AG04450 (cell line): ENCODE measurements at regions not wholly inside any gene's neighbourhood (a gene's known extent, or its start where the extent isn't known, plus 50 kb on each side); places are given as distances from the start of the nearest gene placed in this dataset.

Source experiments
- CTCF ChIA-PET: fragments of 300-600, 350-600 bp; formaldehyde crosslinking; extraction: SDS; loops from one replicate; lab custom pipeline; 2022; ENCODE audit warnings: antibody characterized with exemption, inconsistent platforms; lab: Charles Lee
- POLR2A ChIA-PET: fragments of 350-600 bp; formaldehyde crosslinking; extraction: SDS; loops from one replicate; lab custom pipeline; 2021; ENCODE audit warnings: antibody characterized with exemption, inconsistent platforms; lab: Yijun Ruan, JAX
- DNase-seq: peaks from one replicate; pipeline ENCODE4 v3.0.0-alpha.2; 2011; ENCODE audit warnings: low read depth, low spot score
- H3K27ac ChIP-seq: one replicate; pipeline ENCODE4 v1.5.1; 2012; ENCODE audit warnings: low read depth, low read length, control low read depth
- H3K27me3 ChIP-seq: one replicate; pipeline ENCODE4 v1.6.0; 2012; ENCODE audit warnings: low read length; ENCODE audit not compliant: control insufficient read depth, insufficient read depth
- H3K4me3 ChIP-seq: 2 replicates; pipeline ENCODE4 v1.5.1; 2011; ENCODE audit warnings: mild to moderate bottlenecking, low read depth, low read length, control low read depth
- H3K9me3 ChIP-seq: 2 replicates; pipeline ENCODE4 v1.5.1; 2012; ENCODE audit warnings: low read length; ENCODE audit not compliant: control insufficient read depth, insufficient read depth
- CTCF ChIP-seq: IDR thresholded peaks from 2 replicates; pipeline ENCODE4 v1.5.1; 2011; ENCODE audit warnings: low read depth, low read length, control low read depth, inconsistent platforms

GRCh38 chr5:110323357-110323756 is 403.1 kb downstream of the TMEM232 start:
- Histone ChIP-seq H3K9me3 (no peaks in the 10 kb centered on the region), H3K27ac (no peak overlapping the region), H3K4me3 (no peak overlapping the region), H3K27me3 (no peaks in the 10 kb centered on the region)
- POLR2A ChIA-PET, result no interaction called here
- CTCF ChIA-PET, result no interaction called here
- no peak for TF ChIP-seq CTCF
- no peak for DNase-seq

GRCh38 chr5:110323832-110324231 is 402.6 kb downstream of the TMEM232 start:
- H3K4me3 ChIP-seq, result no peak overlapping the region
- H3K27me3 ChIP-seq, result no peaks in the 10 kb centered on the region
- H3K9me3 ChIP-seq, result no peaks in the 10 kb centered on the region
- no peak overlapping the region for H3K27ac ChIP-seq
- ChIA-PET CTCF (no interaction called here), POLR2A (no interaction called here)
- no peak for TF ChIP-seq CTCF
- no peak for DNase-seq

GRCh38 chr5:110324876-110325275 is 401.6 kb downstream of the TMEM232 start:
- POLR2A ChIA-PET, result no interaction called here
- TF ChIP-seq CTCF, result no peak
- CTCF ChIA-PET, result no interaction called here
- Histone ChIP-seq H3K4me3 (no peak overlapping the region), H3K9me3 (no peaks in the 10 kb centered on the region), H3K27ac (no peak overlapping the region), H3K27me3 (no peaks in the 10 kb centered on the region)
- no peak for DNase-seq

GRCh38 chr5:110329955-110330525 is 396.4 kb downstream of the TMEM232 start:
- POLR2A ChIA-PET, result no interaction called here
- Histone ChIP-seq H3K9me3 (no peaks in the 10 kb centered on the region), H3K4me3 (no peak overlapping the region), H3K27me3 (no peaks in the 10 kb centered on the region), H3K27ac (no peak overlapping the region)
- no peak for TF ChIP-seq CTCF
- CTCF ChIA-PET, result no interaction called here
- no peak for DNase-seq

- CTCF ChIA-PET, result interaction anchor here (0.7 kb wide), 2 partner anchors 759 to 1688 kb away, joined by 3 to 4 read pairs; no protein-coding TSS in a partner anchor
- TF ChIP-seq CTCF, result no peak
These were observed 393.1 kb downstream of the TMEM232 start for GRCh38 chr5:110333384-110333783.

More at GRCh38 chr5:110333384-110333783, 393.1 kb downstream of the TMEM232 start:
- no peaks in the 10 kb centered on the region for H3K9me3 ChIP-seq
- H3K27me3 ChIP-seq, result no peaks in the 10 kb centered on the region
- POLR2A ChIA-PET, result no interaction called here
- no peak overlapping the region for H3K27ac ChIP-seq
- no peak for DNase-seq
- no peak overlapping the region for H3K4me3 ChIP-seq
